Adrenal gland (tissue), 9 donors: ENCODE measurements at regions not wholly inside any gene's neighbourhood (a gene's known extent, or its start where the extent isn't known, plus 50 kb on each side); places are given as distances from the start of the nearest gene placed in this dataset.

Source experiments
- DNase-seq, 7 donors: peaks; one replicate each; pipeline ENCODE4 v3.0.0-alpha.2; 2019 to 2020
- H3K27ac ChIP-seq, 5 donors: fragments of 200-600 bp; sonication (generic) in 4 of 5; 1 replicate in 3 of 5; 2 replicates in 2 of 5; pipeline versions ENCODE4 v1.5.1 to v1.8.0; 2016 to 2020; ENCODE audit warnings: mild to moderate bottlenecking in 1 of 5
- H3K27me3 ChIP-seq: fragments of 200-600 bp; 2 replicates; pipeline ENCODE4 v1.8.0; 2021
- H3K36me3 ChIP-seq, 2 donors: fragments of 200-600 bp; replicated peaks in 1 of 2; 1 replicate in 1 of 2; 2 replicates in 1 of 2; pipeline versions ENCODE4 v1.5.1 to v1.8.0; 2018 to 2022
- H3K4me1 ChIP-seq, 2 donors: fragments of 200-600 bp; replicated peaks in 1 of 2; 1 replicate in 1 of 2; 2 replicates in 1 of 2; pipeline versions ENCODE4 v1.5.1 to v1.8.0; 2018 to 2021
- H3K4me3 ChIP-seq, 4 donors: fragments of 200-600 bp; sonication (generic) in 3 of 4; one replicate each; pipeline ENCODE4 v1.5.1; 2016 to 2018
- H3K9me3 ChIP-seq, 3 donors: fragments of 200-600 bp; sonication (generic) in 1 of 3; replicated peaks in 1 of 3; 1 replicate in 2 of 3; 2 replicates in 1 of 3; pipeline versions ENCODE4 v1.5.1 to v1.8.0; 2016 to 2021
- CTCF ChIP-seq, 6 experiments: fragments of 450-650 bp in 4 of 6; fragments of 200-600 bp in 2 of 6; sonication (generic) in 1 of 6; IDR thresholded peaks; 1 replicate in 5 of 6; 2 replicates in 1 of 6; pipeline versions ENCODE4 v1.5.1 to v1.8.0; 2016 to 2021; ENCODE audit warnings: antibody characterized with exemption in 6 of 6, mild to moderate bottlenecking in 2 of 6, moderate library complexity in 1 of 6
- POLR2A ChIP-seq, 2 donors: fragments of 450-650 bp; IDR thresholded peaks; one replicate each; pipeline ENCODE4 v1.6.1; 2017; ENCODE audit warnings: antibody characterized with exemption in 2 of 2, mild to moderate bottlenecking in 2 of 2, moderate library complexity in 1 of 2
- WGBS, 4 donors: extraction: QIAGEN DNeasy Blood & Tissue Kit in 2 of 4; methylation state at CpG; one replicate each; pipeline versions ENCODE4 v1.1.5 to v1.1.7; 2013 to 2017; 5-methylcytosine and 5-hydroxymethylcytosine counted together
- intact Hi-C, 2 donors: fragments of 100-400 bp; cut with DNase I; formaldehyde crosslinking; loops; one replicate each; pipeline versions ENCODE4 v1.14.1 to v1.15.0; 2022 to 2023
- donor health status: healthy with polysubstance abuse.
- donor health status: Bipolar disorder and iron deficiency.
- donor health status: DM: yes; HTN: yes; CAD: no.
- donor health status: DM: no; HTN: no; CAD: no.
- donor health status: DM: no; HTN: no; CAD: no.

- H3K27me3 ChIP-seq: no peaks in the 10 kb centered on the region
- H3K4me1 ChIP-seq: no peaks in the 10 kb centered on the region
- H3K36me3 ChIP-seq: no peaks in the 10 kb centered on the region
- intact Hi-C loops: no loop called here
- TF ChIP-seq POLR2A (IDR thresholded peaks at IDR 0.05) (no peak), CTCF (IDR thresholded peaks at IDR 0.05) (no peak)
- 36 to 43% (median 41%) methylated on average over 4 of the region's 4 CpGs for WGBS, 4 donors
- DNase-seq: no peak
- no peak overlapping the region for H3K4me3 ChIP-seq
- H3K9me3 ChIP-seq: no peaks in the 10 kb centered on the region
- H3K27ac ChIP-seq: no peak overlapping the region
Measured at GRCh38 chr2:155633060-155633839, 699.3 kb downstream of the NR4A2 start.

GRCh38 chr2:155630760-155631159 is 701.8 kb downstream of the NR4A2 start:
- no peak for DNase-seq
- Histone ChIP-seq H3K9me3 (no peaks in the 10 kb centered on the region), H3K4me3 (no peak overlapping the region), H3K4me1 (no peaks in the 10 kb centered on the region), H3K27ac (no peak overlapping the region), H3K36me3 (no peaks in the 10 kb centered on the region), H3K27me3 (no peaks in the 10 kb centered on the region)
- 61 to 75% (median 62%) methylated on average over 5 of the region's 5 CpGs for WGBS, 4 donors
- TF ChIP-seq POLR2A (IDR thresholded peaks at IDR 0.05): no peak
- no peak for TF ChIP-seq CTCF (IDR thresholded peaks at IDR 0.05)
- intact Hi-C loops: no loop called here

- TF ChIP-seq POLR2A (IDR thresholded peaks at IDR 0.05): no peak
- no peak for TF ChIP-seq CTCF (IDR thresholded peaks at IDR 0.05)
- WGBS, 4 donors: 0 to 42% (median 18%) methylated on average over 1 of the region's 1 CpG
- no peaks in the 10 kb centered on the region for H3K36me3 ChIP-seq
- H3K4me3 ChIP-seq: no peak overlapping the region
- no peak overlapping the region for H3K27ac ChIP-seq
- no peak for DNase-seq
- no peaks in the 10 kb centered on the region for H3K9me3 ChIP-seq
- H3K4me1 ChIP-seq: no peaks in the 10 kb centered on the region
- intact Hi-C loops: no loop called here
- H3K27me3 ChIP-seq: no peaks in the 10 kb centered on the region
Measured at GRCh38 chr2:155622443-155622842, 710.1 kb downstream of the NR4A2 start.

- Histone ChIP-seq H3K36me3 (no peaks in the 10 kb centered on the region), H3K4me3 (no peak overlapping the region), H3K4me1 (no peaks in the 10 kb centered on the region), H3K27me3 (no peaks in the 10 kb centered on the region), H3K9me3 (no peaks in the 10 kb centered on the region), H3K27ac (no peak overlapping the region)
- 70 to 85% (median 81%) methylated on average over 8 to 10 of the region's 10 CpGs for WGBS, 4 donors
- intact Hi-C loops: no loop called here
- DNase-seq: no peak
- TF ChIP-seq POLR2A (IDR thresholded peaks at IDR 0.05) (no peak), CTCF (IDR thresholded peaks at IDR 0.05) (no peak)
Measured at GRCh38 chr2:155600914-155601760, 731.4 kb downstream of the NR4A2 start.
